ENCODE measurements at regions not wholly inside any gene's neighbourhood (a gene's known extent, or its start where the extent isn't known, plus 50 kb on each side); places are given as distances from the start of the nearest gene placed in this dataset.

- no peak for TF ChIP-seq CTCF (IDR thresholded peaks at IDR 0.05; ENCODE audit: unreplicated experiment)
- Mint-ChIP-seq H3K27ac (ENCODE audit: low read depth, unreplicated experiment) (no peak overlapping the region), H3K36me3 (ENCODE audit: insufficient read depth, unreplicated experiment) (no peaks in the 10 kb centered on the region), H3K9me3 (ENCODE audit: unreplicated experiment) (no peaks in the 10 kb centered on the region), H3K4me1 (ENCODE audit: insufficient read depth, unreplicated experiment) (no peaks in the 10 kb centered on the region), H3K4me3 (ENCODE audit: unreplicated experiment) (no peak overlapping the region), H3K27me3 (ENCODE audit: insufficient read depth, unreplicated experiment) (peaks cover 100% of the 10 kb centered on the region)
- DNase-seq (ENCODE audit: unreplicated experiment), result no peak
- ChIA-PET CTCF (no interaction called here), POLR2A (no interaction called here)
- intact Hi-C loops (cut with micrococcal nuclease), result no loop called here
- BruUV-seq (replicated peaks), result no TSS peak
Observed at GRCh38 chr5:113794981-113795380, 281.5 kb downstream of the YTHDC2 start.

- Mint-ChIP-seq H3K36me3 (ENCODE audit: insufficient read depth, unreplicated experiment) (no peaks in the 10 kb centered on the region), H3K9me3 (ENCODE audit: unreplicated experiment) (no peaks in the 10 kb centered on the region)
- POLR2A ChIA-PET, result no interaction called here
Observed at GRCh38 chr5:113800686-113801085, 287.2 kb downstream of the YTHDC2 start.

DNA sequence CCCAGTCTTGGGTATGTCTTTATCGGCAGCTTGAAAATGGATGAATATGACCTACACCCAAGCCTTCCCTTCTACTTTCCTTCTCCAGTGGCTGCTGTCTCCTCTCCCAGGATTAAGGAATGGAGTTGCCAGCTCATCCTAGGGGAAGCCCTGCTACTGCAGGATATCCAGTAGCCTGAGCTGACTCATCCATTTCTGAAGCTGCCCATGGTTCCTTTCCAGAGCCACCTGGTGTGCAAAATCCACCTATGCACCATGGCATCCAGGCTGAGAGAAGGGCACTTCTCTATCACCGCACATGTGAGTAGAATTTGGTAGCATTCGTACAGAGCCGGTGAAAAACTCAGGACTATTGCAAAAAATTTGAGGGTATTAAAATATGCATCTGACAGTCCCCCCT lies 290.8 kb downstream of the YTHDC2 start:
- BruUV-seq (replicated peaks), result no TSS peak
- intact Hi-C loops (cut with micrococcal nuclease), result no loop called here
- Mint-ChIP-seq H3K27me3 (ENCODE audit: insufficient read depth, unreplicated experiment) (peaks cover 33% of the 10 kb centered on the region), H3K4me1 (ENCODE audit: insufficient read depth, unreplicated experiment) (peaks cover 9% of the 10 kb centered on the region), H3K36me3 (ENCODE audit: insufficient read depth, unreplicated experiment) (no peaks in the 10 kb centered on the region), H3K9me3 (ENCODE audit: unreplicated experiment) (no peaks in the 10 kb centered on the region), H3K27ac (ENCODE audit: low read depth, unreplicated experiment) (no peak overlapping the region), H3K4me3 (ENCODE audit: unreplicated experiment) (no peak overlapping the region)
- ChIA-PET CTCF (interaction anchor here (0.5 to 1.3 kb wide), 3 partner anchors 125 to 651 kb away, joined by 3 to 5 read pairs (median 3); no protein-coding TSS in a partner anchor), POLR2A (no interaction called here)
- no peak for TF ChIP-seq CTCF (IDR thresholded peaks at IDR 0.05; ENCODE audit: unreplicated experiment)
- DNase-seq (ENCODE audit: unreplicated experiment), result peak; percentile 35

More at GRCh38 chr5:113800686-113801085, 287.2 kb downstream of the YTHDC2 start:
- intact Hi-C loops (cut with micrococcal nuclease), result no loop called here
- no peak overlapping the region for H3K4me3 Mint-ChIP-seq (ENCODE audit: unreplicated experiment)
- TF ChIP-seq CTCF (IDR thresholded peaks at IDR 0.05; ENCODE audit: unreplicated experiment), result no peak
- no peak overlapping the region for H3K27ac Mint-ChIP-seq (ENCODE audit: low read depth, unreplicated experiment)
- DNase-seq (ENCODE audit: unreplicated experiment), result no peak
- CTCF ChIA-PET, result no interaction called here
- no peaks in the 10 kb centered on the region for H3K4me1 Mint-ChIP-seq (ENCODE audit: insufficient read depth, unreplicated experiment)
- H3K27me3 Mint-ChIP-seq (ENCODE audit: insufficient read depth, unreplicated experiment), result peaks cover 55% of the 10 kb centered on the region
- BruUV-seq (replicated peaks), result no TSS peak

DNA sequence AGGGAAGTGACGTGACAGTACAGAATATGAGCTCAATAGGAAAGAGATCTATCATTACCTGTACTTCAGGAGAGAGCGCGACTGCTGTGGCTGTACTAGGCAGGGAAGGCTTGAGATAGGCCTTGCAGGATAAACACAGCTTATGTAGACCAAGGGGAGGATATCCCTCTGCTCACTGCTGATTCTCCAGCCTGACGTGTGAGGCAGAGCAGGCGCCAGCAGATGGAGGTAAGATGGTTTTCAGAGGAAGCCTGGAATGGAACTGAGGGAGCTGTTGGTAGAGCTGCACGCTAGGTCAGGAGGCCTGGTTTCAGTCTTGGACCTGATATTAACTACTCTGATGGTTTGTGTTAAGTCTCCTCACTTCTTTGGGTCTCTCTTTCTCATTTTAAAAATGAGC lies 291.4 kb downstream of the YTHDC2 start:
- intact Hi-C loops (cut with micrococcal nuclease), result no loop called here
- ChIA-PET CTCF (interaction anchor here (0.5 to 1.3 kb wide), 3 partner anchors 125 to 1161 kb away, joined by 3 to 6 read pairs (median 5); no protein-coding TSS in a partner anchor), POLR2A (no interaction called here)
- Mint-ChIP-seq H3K4me3 (ENCODE audit: unreplicated experiment) (no peak overlapping the region), H3K9me3 (ENCODE audit: unreplicated experiment) (no peaks in the 10 kb centered on the region), H3K27ac (ENCODE audit: low read depth, unreplicated experiment) (no peak overlapping the region), H3K4me1 (ENCODE audit: insufficient read depth, unreplicated experiment) (peaks cover 9% of the 10 kb centered on the region), H3K27me3 (ENCODE audit: insufficient read depth, unreplicated experiment) (peaks cover 33% of the 10 kb centered on the region), H3K36me3 (ENCODE audit: insufficient read depth, unreplicated experiment) (no peaks in the 10 kb centered on the region)
- no TSS peak for BruUV-seq (replicated peaks)
- no peak for TF ChIP-seq CTCF (IDR thresholded peaks at IDR 0.05; ENCODE audit: unreplicated experiment)
- DNase-seq (ENCODE audit: unreplicated experiment), result no peak
